ENCODE measurements at regions not wholly inside any gene's neighbourhood (a gene's known extent, or its start where the extent isn't known, plus 50 kb on each side); places are given as distances from the start of the nearest gene placed in this dataset.
"Not testable (repeated sequence)": the region's sequence is repeated elsewhere in the genome, so short reads cannot be mapped to it uniquely, and the experiment has no call there.

DNA sequence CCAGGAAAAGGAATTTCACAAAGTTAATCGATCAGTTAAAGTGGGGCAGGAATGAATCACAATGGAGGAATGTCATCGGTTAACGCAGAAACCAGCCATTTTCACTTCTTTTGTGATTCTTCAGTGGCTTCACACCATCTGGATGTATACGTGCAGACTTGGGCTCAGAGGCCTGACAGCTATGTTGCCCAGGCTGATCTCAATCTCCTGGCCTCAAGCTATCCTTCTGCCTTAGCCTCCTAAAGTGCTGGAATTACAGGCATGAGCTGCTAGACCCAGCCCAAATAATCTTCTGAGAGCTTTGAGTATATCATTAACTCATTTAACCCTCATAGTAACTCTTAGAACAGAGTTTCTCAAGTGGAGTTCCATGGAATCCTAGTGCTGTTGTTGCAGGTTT is 126.5 kb upstream of the VANGL1 start:
- no peaks in the 10 kb centered on the region for H3K9me3 ChIP-seq (ENCODE audit: control insufficient read depth in 4 of 4, low read length in 3 of 4)
- peaks cover 0 to 6% (median 0%) of the 10 kb centered on the region in 4 donors for H3K27me3 ChIP-seq (ENCODE audit: control insufficient read depth in 4 of 4, insufficient read depth in 4 of 4, low read length in 3 of 4)
- H3K4me3 ChIP-seq (ENCODE audit: low read depth in 1 of 3, low read length in 3 of 3): no peak overlapping the region
- TF ChIP-seq REST (IDR thresholded peaks at IDR 0.05): no peak
- TF ChIP-seq FOXA2 (IDR thresholded peaks at IDR 0.05): no peak
- TF ChIP-seq FOXA1 (IDR thresholded peaks at IDR 0.05): no peak
- TF ChIP-seq CTCF (IDR thresholded peaks at IDR 0.05; ENCODE audit: low read depth, low read length, missing input control): no peak
- TF ChIP-seq ATF3 (IDR thresholded peaks at IDR 0.05): no peak
- no peak for TF ChIP-seq MAX (IDR thresholded peaks at IDR 0.05)
- TF ChIP-seq HNF4A (conservative IDR thresholded peaks at IDR 0.05): no peak
- TF ChIP-seq RAD21 (IDR thresholded peaks at IDR 0.05): no peak
- H3K9ac ChIP-seq (ENCODE audit: low read depth in 1 of 2, low read length in 2 of 2): no peak overlapping the region
- 90% methylated on average over 4 of the region's 4 CpGs for WGBS
- no peaks in the 10 kb centered on the region for H3K36me3 ChIP-seq (ENCODE audit: control insufficient read depth in 4 of 4, insufficient read depth in 3 of 4, low read depth in 1 of 4, low read length in 3 of 4)
- no peak for DNase-seq (ENCODE audit: low spot score)
- H3K4me1 ChIP-seq (ENCODE audit: control insufficient read depth in 4 of 4, insufficient read depth in 4 of 4, low read length in 3 of 4): no peaks in the 10 kb centered on the region
- no peak overlapping the region for H3K27ac ChIP-seq (ENCODE audit: low read depth in 1 of 2, low read length in 2 of 2)

- H3K4me3 ChIP-seq (ENCODE audit: low read depth in 1 of 3, low read length in 3 of 3); H3K9me3 ChIP-seq (ENCODE audit: control insufficient read depth in 4 of 4, low read length in 3 of 4); DNase-seq (ENCODE audit: low spot score); H3K9ac ChIP-seq (ENCODE audit: low read depth in 1 of 2, low read length in 2 of 2); H3K4me1 ChIP-seq (ENCODE audit: control insufficient read depth in 4 of 4, insufficient read depth in 4 of 4, low read length in 3 of 4); H3K27ac ChIP-seq (ENCODE audit: low read depth in 1 of 2, low read length in 2 of 2); H3K27me3 ChIP-seq (ENCODE audit: control insufficient read depth in 4 of 4, insufficient read depth in 4 of 4, low read length in 3 of 4); H3K36me3 ChIP-seq (ENCODE audit: control insufficient read depth in 4 of 4, insufficient read depth in 3 of 4, low read depth in 1 of 4, low read length in 3 of 4): not testable (repeated sequence)
- WGBS: 76% methylated on average over 4 of the region's 4 CpGs
These were observed 131.5 kb upstream of the VANGL1 start for GRCh38 chr1:115510226-115510625.

- Histone ChIP-seq H3K4me3 (ENCODE audit: low read depth in 1 of 3, low read length in 3 of 3) (no peak overlapping the region), H3K9me3 (ENCODE audit: control insufficient read depth in 4 of 4, low read length in 3 of 4) (no peaks in the 10 kb centered on the region), H3K4me1 (ENCODE audit: control insufficient read depth in 4 of 4, insufficient read depth in 4 of 4, low read length in 3 of 4) (no peaks in the 10 kb centered on the region), H3K27ac (ENCODE audit: low read depth in 1 of 2, low read length in 2 of 2) (no peak overlapping the region), H3K9ac (ENCODE audit: low read depth in 1 of 2, low read length in 2 of 2) (no peak overlapping the region), H3K27me3 (ENCODE audit: control insufficient read depth in 4 of 4, insufficient read depth in 4 of 4, low read length in 3 of 4) (peaks cover 0 to 5% (median 0%) of the 10 kb centered on the region in 4 donors), H3K36me3 (ENCODE audit: control insufficient read depth in 4 of 4, insufficient read depth in 3 of 4, low read depth in 1 of 4, low read length in 3 of 4) (no peaks in the 10 kb centered on the region)
- WGBS: 75% methylated on average over 6 of the region's 6 CpGs
- DNase-seq (ENCODE audit: low spot score): no peak
- TF ChIP-seq CTCF (IDR thresholded peaks at IDR 0.05; ENCODE audit: low read depth, low read length, missing input control): no peak
- no peak for TF ChIP-seq TAF1 (conservative IDR thresholded peaks at IDR 0.05)
- no peak for TF ChIP-seq HNF4G (IDR thresholded peaks at IDR 0.05)
- TF ChIP-seq YY1 (IDR thresholded peaks at IDR 0.05): no peak
- no peak for TF ChIP-seq JUND (IDR thresholded peaks at IDR 0.05)
- no peak for TF ChIP-seq SP1 (IDR thresholded peaks at IDR 0.05)
- no peak for TF ChIP-seq GABPA (IDR thresholded peaks at IDR 0.05 in 1 of 2, conservative IDR thresholded peaks at IDR 0.05 in 1 of 2)
- TF ChIP-seq HNF4A (conservative IDR thresholded peaks at IDR 0.05): no peak
- TF ChIP-seq, protein P1, sequence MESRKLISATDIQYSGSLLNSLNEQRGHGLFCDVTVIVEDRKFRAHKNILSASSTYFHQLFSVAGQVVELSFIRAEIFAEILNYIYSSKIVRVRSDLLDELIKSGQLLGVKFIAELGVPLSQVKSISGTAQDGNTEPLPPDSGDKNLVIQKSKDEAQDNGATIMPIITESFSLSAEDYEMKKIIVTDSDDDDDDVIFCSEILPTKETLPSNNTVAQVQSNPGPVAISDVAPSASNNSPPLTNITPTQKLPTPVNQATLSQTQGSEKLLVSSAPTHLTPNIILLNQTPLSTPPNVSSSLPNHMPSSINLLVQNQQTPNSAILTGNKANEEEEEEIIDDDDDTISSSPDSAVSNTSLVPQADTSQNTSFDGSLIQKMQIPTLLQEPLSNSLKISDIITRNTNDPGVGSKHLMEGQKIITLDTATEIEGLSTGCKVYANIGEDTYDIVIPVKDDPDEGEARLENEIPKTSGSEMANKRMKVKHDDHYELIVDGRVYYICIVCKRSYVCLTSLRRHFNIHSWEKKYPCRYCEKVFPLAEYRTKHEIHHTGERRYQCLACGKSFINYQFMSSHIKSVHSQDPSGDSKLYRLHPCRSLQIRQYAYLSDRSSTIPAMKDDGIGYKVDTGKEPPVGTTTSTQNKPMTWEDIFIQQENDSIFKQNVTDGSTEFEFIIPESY (IDR thresholded peaks at IDR 0.05): no peak
These were observed 133.9 kb upstream of the VANGL1 start for GRCh38 chr1:115507901-115508300.

Data from liver (tissue), 8 donors.